GM12875 (cell line): ENCODE measurements at regions not wholly inside any gene's neighbourhood (a gene's known extent, or its start where the extent isn't known, plus 50 kb on each side); places are given as distances from the start of the nearest gene placed in this dataset.

Source experiments
- H3K4me3 ChIP-seq: one replicate; pipeline ENCODE4 v1.5.1; 2011; ENCODE audit warnings: low read depth, low read length, control low read depth
- TF ChIP-seq, protein P1 (sequence below): IDR thresholded peaks from 2 replicates; pipeline ENCODE4 v1.5.1; 2011; ENCODE audit warnings: low read depth, mild to moderate bottlenecking, control low read depth, inconsistent platforms, low read length, moderate library complexity, borderline replicate concordance; ENCODE audit not compliant: insufficient read depth

DNA sequence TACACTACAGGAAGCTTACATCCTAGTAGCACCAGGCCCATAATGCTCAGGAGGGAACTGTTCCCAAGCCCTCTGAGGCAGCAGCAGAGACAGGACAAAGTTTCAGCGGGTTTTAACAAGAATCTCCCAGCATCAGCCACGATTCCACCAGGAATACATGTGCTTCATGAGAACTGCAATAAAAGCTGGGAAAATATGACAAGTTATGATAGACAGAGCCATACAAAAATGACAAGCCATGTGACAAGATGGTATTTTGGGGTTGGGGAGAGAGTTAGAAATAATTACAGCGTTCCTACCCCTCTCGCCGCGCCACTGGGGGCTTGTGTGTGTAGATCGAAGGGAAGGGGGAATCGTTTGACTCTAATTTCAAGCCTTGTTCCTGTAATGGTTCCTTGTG, 112.7 kb upstream of the CTBP2 start:
- no peak overlapping the region for H3K4me3 ChIP-seq
- TF ChIP-seq, protein P1, sequence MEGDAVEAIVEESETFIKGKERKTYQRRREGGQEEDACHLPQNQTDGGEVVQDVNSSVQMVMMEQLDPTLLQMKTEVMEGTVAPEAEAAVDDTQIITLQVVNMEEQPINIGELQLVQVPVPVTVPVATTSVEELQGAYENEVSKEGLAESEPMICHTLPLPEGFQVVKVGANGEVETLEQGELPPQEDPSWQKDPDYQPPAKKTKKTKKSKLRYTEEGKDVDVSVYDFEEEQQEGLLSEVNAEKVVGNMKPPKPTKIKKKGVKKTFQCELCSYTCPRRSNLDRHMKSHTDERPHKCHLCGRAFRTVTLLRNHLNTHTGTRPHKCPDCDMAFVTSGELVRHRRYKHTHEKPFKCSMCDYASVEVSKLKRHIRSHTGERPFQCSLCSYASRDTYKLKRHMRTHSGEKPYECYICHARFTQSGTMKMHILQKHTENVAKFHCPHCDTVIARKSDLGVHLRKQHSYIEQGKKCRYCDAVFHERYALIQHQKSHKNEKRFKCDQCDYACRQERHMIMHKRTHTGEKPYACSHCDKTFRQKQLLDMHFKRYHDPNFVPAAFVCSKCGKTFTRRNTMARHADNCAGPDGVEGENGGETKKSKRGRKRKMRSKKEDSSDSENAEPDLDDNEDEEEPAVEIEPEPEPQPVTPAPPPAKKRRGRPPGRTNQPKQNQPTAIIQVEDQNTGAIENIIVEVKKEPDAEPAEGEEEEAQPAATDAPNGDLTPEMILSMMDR, result no peak

DNA sequence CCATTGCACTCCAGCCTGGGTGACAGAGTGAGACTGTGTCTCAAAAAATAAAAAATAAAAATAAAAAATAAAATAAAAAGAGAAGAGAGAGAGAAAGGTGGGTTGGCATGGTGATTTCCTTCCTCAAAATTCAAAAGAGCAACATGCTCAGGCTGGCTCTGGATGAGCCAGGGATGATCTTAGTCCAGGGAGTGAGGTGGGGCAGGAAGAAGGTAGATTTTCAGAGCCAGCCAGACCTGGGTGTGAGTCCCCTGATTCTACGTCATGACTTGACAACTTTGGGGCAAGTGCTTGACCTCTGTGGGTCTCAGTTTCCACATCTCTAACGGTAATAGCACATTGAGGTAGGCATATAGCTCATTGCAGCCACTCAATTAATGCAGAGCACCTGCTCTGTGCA, 109.4 kb upstream of the CTBP2 start:
- H3K4me3 ChIP-seq, result no peak overlapping the region
- TF ChIP-seq, protein P1, result no peak

DNA sequence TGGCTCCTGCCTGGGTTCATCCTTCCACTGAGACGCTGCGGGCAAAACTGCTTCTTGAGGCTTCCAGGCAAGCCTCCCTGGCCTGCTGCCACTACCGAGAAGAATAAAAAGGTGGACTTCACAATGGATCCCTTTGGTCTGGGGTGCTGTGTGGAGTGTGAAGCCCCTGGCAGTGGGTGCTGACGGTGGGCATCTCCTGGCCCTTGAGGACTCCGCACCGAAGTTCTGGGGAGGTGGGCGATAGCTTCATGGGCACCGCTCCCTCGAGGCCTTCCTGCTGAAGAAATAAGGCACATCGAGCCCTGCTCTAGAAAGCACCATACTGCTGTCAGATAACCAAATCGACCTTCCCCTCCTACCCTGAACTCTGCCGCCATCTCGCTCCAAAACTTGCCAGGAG, 106.6 kb upstream of the CTBP2 start:
- TF ChIP-seq, protein P1, result no peak
- no peak overlapping the region for H3K4me3 ChIP-seq

DNA sequence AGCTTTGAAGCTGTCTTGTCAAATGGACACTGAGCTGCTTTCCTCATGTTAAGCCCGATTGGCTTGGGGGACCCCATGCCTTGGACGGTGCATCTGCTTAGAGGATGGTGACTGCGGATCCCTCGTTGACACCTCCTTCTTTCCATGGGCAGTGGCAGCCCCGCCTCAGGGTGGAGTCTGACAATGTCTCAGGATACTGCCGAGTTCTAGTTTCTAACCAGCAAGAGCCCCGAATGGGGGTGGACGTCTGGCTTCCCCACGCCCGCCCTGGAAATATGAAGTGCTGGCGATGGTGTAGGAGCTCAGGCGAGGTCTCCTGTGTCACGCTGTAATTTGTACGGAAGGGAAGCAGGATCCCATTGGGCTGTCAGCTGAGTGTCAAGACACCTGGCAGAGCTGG, 106.2 kb upstream of the CTBP2 start:
- H3K4me3 ChIP-seq, result no peak overlapping the region
- TF ChIP-seq, protein P1, result no peak

DNA sequence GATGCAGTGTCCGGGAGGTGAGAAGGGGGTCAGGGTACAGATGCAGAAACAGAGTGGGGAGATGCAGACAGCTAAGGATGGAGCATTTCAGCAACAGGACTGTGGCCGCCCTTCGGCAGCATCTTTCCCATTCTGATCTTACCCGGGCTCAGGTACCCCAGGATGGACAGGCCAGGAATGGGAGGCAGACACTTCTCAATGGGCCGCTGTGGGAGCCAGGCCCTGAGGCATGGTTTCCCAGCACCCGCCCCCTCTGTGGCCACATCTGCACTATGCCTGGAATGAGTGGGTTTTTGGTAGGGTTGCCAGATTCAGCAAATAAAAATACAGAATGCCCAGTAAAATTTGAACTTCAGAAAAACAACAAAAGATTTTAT, 105.2 kb upstream of the CTBP2 start:
- TF ChIP-seq, protein P1, result no peak
- no peak overlapping the region for H3K4me3 ChIP-seq

DNA sequence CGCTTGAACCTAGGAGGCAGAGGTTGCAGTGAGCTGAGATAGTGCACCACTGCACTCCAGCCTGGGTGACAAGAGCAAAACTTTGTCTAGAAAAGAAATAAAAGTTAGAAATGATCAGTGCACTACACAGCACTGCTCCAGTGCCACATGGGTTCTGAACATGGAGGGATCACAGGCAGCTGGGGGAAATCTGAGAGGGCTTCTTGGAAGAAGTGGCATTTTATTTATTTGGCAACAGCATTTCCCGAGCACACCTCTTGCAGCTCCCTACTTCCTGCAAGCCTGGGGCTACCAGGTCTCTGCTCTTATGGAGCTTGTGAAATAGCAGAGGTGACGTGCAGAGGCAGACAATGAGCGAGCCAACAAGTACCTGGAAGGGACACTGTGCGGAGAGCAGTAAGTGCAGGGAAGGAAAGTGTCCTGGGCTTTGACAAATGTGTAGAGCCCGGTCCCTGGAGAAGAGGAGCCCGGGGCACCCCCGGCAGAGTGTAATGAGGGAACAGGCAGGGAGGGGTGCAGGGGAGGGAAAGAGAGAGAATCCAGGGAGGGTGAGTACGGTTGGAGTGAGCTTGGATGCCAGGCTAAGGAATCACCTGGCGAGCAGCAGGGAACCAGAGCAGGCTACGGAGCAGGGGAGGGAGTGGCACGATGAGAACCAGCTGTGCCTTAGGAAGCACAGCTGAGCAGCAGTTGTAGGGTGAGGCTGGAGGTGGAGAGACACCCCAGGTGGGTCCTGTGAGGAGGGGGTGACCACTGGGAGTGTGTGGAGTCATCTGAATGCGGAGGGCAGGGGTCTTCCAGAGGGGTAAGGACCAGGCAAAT, 104.6 kb upstream of the CTBP2 start:
- TF ChIP-seq, protein P1, result no peak

DNA sequence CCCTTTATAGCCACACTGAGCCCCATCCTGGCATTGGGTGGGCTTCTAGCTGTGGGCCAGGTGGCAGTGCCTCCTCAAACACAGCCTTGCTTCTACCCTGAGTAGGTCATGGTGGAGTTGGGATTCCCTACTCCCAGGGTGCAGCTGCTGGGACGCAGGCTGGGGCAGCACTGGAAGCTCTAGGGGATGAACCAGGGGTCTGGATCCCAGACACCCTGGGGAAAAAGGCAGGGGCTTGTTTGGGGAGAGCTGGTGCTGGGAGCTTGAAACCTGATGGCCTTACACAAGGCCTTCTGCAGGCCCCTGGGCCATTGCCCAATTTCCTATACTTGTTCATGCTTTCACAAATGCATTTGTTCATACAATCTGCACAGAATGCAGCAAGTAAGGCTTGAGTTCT, 103.7 kb upstream of the CTBP2 start:
- no peak overlapping the region for H3K4me3 ChIP-seq
- TF ChIP-seq, protein P1, result no peak

More for the DNA sequence above, 104.6 kb upstream of the CTBP2 start:
- no peak overlapping the region for H3K4me3 ChIP-seq
